ENCODE measurements at regions not wholly inside any gene's neighbourhood (a gene's known extent, or its start where the extent isn't known, plus 50 kb on each side); places are given as distances from the start of the nearest gene placed in this dataset.

DNA sequence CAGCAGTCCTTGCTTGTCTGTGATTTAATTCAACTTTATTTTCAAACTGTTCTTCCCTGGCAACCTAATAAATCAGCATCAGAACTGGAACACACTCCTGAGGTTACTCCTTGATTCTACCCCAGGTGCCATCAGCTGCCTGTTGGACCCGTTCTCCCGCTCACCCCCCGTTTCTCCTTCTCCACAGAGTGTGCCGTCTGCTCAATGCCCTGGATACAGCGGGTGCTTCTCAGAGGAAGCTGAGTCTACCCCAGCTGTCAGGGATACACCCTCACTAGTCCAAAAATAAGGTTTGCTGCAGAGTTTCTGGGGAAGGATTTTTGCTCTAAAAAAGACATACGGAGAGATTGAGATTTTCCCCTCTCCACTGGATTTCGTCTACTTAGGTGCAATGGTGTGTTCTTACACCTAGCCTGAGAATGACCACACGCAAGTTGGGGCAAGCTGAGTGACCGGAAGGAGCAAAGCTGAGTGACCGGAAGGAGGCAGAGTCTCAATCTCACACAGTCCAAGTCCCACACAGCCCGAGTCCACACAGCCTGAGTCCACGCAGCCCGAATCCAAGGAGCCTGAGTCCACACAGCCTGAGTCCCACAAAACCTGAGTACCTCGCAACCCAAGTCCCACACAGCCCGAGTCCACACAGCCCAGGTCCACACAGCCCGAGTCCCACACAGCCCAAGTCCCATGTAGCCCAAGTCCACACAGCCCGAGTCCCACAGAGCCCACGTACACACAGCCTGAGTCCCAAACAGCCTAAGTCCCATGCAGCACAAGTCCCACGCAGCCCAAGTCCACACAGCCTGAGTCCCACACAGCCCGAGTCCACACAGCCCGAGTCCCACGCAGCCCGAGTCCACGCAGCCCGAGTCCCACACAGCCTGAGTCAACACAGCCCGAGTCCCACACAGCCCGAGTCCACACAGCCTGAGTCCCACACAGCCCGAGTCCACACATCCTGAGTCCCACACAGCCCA, 58.6 kb upstream of the DACT2 start:
- no peak for TF ChIP-seq EZH2 (IDR thresholded peaks at IDR 0.05; ENCODE audit: low read length)
- TF ChIP-seq, protein P1, sequence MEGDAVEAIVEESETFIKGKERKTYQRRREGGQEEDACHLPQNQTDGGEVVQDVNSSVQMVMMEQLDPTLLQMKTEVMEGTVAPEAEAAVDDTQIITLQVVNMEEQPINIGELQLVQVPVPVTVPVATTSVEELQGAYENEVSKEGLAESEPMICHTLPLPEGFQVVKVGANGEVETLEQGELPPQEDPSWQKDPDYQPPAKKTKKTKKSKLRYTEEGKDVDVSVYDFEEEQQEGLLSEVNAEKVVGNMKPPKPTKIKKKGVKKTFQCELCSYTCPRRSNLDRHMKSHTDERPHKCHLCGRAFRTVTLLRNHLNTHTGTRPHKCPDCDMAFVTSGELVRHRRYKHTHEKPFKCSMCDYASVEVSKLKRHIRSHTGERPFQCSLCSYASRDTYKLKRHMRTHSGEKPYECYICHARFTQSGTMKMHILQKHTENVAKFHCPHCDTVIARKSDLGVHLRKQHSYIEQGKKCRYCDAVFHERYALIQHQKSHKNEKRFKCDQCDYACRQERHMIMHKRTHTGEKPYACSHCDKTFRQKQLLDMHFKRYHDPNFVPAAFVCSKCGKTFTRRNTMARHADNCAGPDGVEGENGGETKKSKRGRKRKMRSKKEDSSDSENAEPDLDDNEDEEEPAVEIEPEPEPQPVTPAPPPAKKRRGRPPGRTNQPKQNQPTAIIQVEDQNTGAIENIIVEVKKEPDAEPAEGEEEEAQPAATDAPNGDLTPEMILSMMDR (optimal IDR thresholded peaks at IDR 0.05 in 1 of 3, IDR thresholded peaks at IDR 0.05 in 1 of 3, conservative IDR thresholded peaks at IDR 0.05 in 1 of 3; ENCODE audit: extremely low read depth in 1 of 3, insufficient read depth in 2 of 3, low read length in 3 of 3) = no peak
